ENCODE measurements at regions not wholly inside any gene's neighbourhood (a gene's known extent, or its start where the extent isn't known, plus 50 kb on each side); places are given as distances from the start of the nearest gene placed in this dataset.

DNA sequence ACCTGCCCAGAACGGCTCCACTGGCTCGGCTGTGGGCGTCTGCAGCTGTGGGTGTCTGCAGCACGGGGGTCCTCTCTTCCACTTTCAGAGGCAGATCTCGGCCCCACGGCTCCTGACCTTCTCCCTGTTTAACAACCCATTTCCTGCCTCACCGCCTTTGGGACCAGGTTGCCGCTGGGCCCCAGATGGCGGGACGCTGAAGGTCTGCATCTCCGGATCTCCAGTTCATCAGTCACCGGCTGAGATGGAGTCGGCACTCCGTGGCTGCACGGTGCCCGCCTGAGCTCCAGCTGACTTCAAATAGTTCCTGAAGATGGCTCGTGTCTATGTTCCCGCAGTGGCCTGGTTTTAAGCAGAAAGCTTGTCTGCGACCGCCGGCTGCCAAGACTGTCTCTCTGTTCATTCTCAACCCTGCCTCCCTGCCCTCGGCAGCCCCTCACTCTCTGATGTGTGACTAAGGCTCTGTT is 475.9 kb downstream of the BRD1 start:
- Histone ChIP-seq H3K27me3 (ENCODE audit: control insufficient read depth, insufficient read depth, low read length) (no peaks in the 10 kb centered on the region; the same call in 1 of the 2 replicates), H3K36me3 (ENCODE audit: control insufficient read depth, insufficient read depth, low read length) (no peaks in the 10 kb centered on the region), H3K27ac (ENCODE audit: low read length) (no peak overlapping the region), H3K4me3 (ENCODE audit: low read depth in 2 of 2, low read length in 2 of 2) (no peak overlapping the region), H3K9me3 (ENCODE audit: control insufficient read depth, insufficient read depth, low read depth, low read length) (no peaks in the 10 kb centered on the region), H3K4me1 (ENCODE audit: control insufficient read depth, insufficient read depth, low read length) (no peaks in the 10 kb centered on the region)
- ATAC-seq = no peak
- CTCF ChIA-PET = no interaction called here
- no peak for DNase-seq (ENCODE audit: low read depth, low spot score)
- TF ChIP-seq TCF7L2 (IDR thresholded peaks at IDR 0.05; ENCODE audit: low read depth, low read length) (no peak), POLR2AphosphoS5 (IDR thresholded peaks at IDR 0.05; ENCODE audit: low read depth, low read length) (no peak), SIN3A (IDR thresholded peaks at IDR 0.05; ENCODE audit: borderline replicate concordance, insufficient read depth, low read depth, low read length) (no peak)
- TF ChIP-seq, protein P1, sequence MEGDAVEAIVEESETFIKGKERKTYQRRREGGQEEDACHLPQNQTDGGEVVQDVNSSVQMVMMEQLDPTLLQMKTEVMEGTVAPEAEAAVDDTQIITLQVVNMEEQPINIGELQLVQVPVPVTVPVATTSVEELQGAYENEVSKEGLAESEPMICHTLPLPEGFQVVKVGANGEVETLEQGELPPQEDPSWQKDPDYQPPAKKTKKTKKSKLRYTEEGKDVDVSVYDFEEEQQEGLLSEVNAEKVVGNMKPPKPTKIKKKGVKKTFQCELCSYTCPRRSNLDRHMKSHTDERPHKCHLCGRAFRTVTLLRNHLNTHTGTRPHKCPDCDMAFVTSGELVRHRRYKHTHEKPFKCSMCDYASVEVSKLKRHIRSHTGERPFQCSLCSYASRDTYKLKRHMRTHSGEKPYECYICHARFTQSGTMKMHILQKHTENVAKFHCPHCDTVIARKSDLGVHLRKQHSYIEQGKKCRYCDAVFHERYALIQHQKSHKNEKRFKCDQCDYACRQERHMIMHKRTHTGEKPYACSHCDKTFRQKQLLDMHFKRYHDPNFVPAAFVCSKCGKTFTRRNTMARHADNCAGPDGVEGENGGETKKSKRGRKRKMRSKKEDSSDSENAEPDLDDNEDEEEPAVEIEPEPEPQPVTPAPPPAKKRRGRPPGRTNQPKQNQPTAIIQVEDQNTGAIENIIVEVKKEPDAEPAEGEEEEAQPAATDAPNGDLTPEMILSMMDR (IDR thresholded peaks at IDR 0.05) = no peak
- intact Hi-C loops (cut with micrococcal nuclease; ENCODE audit: unreplicated experiment) = no loop called here
- no TSS peak for BruUV-seq (replicated peaks)
- in situ Hi-C loops (cut with HindIII; ENCODE audit: low pct_unique_long_range_greater_than_20kb, low sequenced_read_pairs) = no loop called here
- POLR2A ChIA-PET = no interaction called here

DNA sequence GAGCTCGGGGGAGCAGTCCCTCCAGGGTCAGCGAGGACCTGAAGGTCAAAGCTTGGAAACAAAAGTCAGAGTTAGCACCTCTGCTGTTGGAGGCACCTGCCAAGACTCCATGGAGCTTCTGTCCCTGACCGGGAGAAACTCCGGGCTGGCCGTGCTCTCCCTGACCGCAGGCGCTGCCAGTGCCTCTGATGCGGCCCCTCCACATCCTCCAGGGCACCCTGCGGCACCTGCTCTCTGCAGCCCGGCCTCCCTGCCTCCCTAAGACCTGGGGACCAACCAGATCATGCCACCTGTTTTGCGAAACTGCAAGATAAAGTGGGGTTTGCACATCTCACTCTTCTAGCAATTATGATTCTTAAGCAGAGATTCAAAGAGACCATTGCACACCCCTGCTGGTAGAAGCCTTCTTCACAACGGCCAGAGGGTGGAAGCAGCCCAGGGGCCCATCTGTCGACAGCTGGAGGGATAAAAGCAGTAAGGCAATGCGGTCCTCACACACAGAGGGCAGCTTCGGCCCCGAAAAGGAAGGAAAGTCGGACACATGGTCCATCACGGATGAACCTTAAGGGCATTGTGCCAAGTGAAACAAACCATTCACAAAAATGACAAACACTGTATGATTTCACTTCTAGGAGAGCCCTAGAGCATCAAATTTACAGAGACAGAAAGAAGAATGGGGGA is 477.1 kb downstream of the BRD1 start:
- no peak for TF ChIP-seq POLR2AphosphoS5 (IDR thresholded peaks at IDR 0.05; ENCODE audit: low read depth, low read length)
- TF ChIP-seq REST (IDR thresholded peaks at IDR 0.05; ENCODE audit: insufficient read depth in 1 of 2, low read depth in 2 of 2, low read length in 1 of 2) = no peak
- no peak for TF ChIP-seq TCF7L2 (IDR thresholded peaks at IDR 0.05; ENCODE audit: low read depth, low read length)
- TF ChIP-seq SIN3A (IDR thresholded peaks at IDR 0.05; ENCODE audit: borderline replicate concordance, insufficient read depth, low read depth, low read length) = no peak
- TF ChIP-seq, protein P1 (IDR thresholded peaks at IDR 0.05) = no peak
- H3K4me3 ChIP-seq (ENCODE audit: low read depth in 2 of 2, low read length in 2 of 2) = no peak overlapping the region
- in situ Hi-C loops (cut with HindIII; ENCODE audit: low pct_unique_long_range_greater_than_20kb, low sequenced_read_pairs) = no loop called here
- no peak overlapping the region for H3K27ac ChIP-seq (ENCODE audit: low read length)
- no peaks in the 10 kb centered on the region; the same call in 1 of the 2 replicates for H3K27me3 ChIP-seq (ENCODE audit: control insufficient read depth, insufficient read depth, low read length)
- DNase-seq (ENCODE audit: low read depth, low spot score) (no peak), ATAC-seq (no peak)
- H3K4me1 ChIP-seq (ENCODE audit: control insufficient read depth, insufficient read depth, low read length) = no peaks in the 10 kb centered on the region
- BruUV-seq (replicated peaks) = no TSS peak
- no peaks in the 10 kb centered on the region for H3K9me3 ChIP-seq (ENCODE audit: control insufficient read depth, insufficient read depth, low read depth, low read length)
- H3K36me3 ChIP-seq (ENCODE audit: control insufficient read depth, insufficient read depth, low read length) = no peaks in the 10 kb centered on the region
- CTCF ChIA-PET = no interaction called here
- intact Hi-C loops (cut with micrococcal nuclease; ENCODE audit: unreplicated experiment) = no loop called here
- POLR2A ChIA-PET = no interaction called here

All from Panc1 (cell line).